DOHH2 (cell line): ENCODE measurements at regions not wholly inside any gene's neighbourhood (a gene's known extent, or its start where the extent isn't known, plus 50 kb on each side); places are given as distances from the start of the nearest gene placed in this dataset.

Experiments
- EZH2phosphoT487 ChIP-seq: fragments of 200-600 bp; sonication (generic); IDR thresholded peaks from 2 replicates; pipeline ENCODE4 v1.6.1; 2017; ENCODE audit warnings: borderline replicate concordance, mild to moderate bottlenecking, antibody characterized with exemption, low read length, moderate library complexity, mixed read lengths
- TF ChIP-seq, protein P1 (sequence below): fragments of 200-600 bp; sonication (generic); IDR thresholded peaks from one replicate; pipeline ENCODE4 v1.5.1; 2014; ENCODE audit warnings: antibody characterized with exemption, mild to moderate bottlenecking, low read depth, low read length; ENCODE audit not compliant: poor library complexity, severe bottlenecking

DNA sequence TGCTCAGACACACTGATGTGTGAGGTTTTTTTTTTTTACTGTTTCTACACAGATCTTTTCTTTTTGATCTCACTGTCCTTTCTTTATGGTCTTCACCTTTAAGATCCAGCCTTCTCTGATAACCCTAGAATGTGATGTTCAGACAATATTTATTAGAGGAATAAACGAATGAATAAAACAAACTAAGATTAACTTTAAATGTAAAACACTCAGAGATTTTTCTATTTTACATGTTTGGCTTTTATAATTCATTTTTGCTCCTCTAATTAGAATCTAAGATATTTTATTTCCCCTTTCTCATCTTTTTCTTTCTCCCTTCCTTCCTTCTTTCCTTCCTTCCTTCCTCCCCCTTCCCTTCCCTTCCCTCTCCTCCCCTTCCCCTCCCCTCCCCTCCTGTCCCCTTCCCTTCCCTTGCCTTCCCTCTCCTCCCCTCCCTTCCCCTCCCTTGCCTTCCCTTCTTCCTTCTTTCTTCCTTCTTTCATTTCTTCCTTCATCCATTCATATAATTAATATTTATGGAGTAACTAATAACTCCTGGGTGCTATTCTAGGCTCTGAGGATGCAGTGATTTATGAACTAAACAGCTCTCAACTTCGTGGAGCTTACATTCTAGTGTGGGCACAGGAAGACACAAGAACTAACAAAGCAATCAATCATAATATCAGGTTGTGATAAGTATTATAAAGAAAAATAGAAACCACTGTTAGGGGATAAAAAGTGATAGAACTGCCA lies 133.5 kb upstream of the TSHZ2 start:
- TF ChIP-seq, protein P1, sequence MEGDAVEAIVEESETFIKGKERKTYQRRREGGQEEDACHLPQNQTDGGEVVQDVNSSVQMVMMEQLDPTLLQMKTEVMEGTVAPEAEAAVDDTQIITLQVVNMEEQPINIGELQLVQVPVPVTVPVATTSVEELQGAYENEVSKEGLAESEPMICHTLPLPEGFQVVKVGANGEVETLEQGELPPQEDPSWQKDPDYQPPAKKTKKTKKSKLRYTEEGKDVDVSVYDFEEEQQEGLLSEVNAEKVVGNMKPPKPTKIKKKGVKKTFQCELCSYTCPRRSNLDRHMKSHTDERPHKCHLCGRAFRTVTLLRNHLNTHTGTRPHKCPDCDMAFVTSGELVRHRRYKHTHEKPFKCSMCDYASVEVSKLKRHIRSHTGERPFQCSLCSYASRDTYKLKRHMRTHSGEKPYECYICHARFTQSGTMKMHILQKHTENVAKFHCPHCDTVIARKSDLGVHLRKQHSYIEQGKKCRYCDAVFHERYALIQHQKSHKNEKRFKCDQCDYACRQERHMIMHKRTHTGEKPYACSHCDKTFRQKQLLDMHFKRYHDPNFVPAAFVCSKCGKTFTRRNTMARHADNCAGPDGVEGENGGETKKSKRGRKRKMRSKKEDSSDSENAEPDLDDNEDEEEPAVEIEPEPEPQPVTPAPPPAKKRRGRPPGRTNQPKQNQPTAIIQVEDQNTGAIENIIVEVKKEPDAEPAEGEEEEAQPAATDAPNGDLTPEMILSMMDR = no peak
- no peak for TF ChIP-seq EZH2phosphoT487
